Heart right ventricle (tissue), 16 donors: ENCODE measurements at regions not wholly inside any gene's neighbourhood (a gene's known extent, or its start where the extent isn't known, plus 50 kb on each side); places are given as distances from the start of the nearest gene placed in this dataset.
A peak's percentile ranks its signal among the peaks of the same experiment; 100 is the strongest.

ENCODE experiments used
- ATAC-seq, 8 donors: fragments of 200-7000 bp; cut with Tn5 transposase; one replicate each; pipeline ENCODE4 v1.9.1; 2020; ENCODE audit warnings: mild to moderate bottlenecking in 8 of 8, moderate library complexity in 8 of 8, moderate number of reproducible peaks in 1 of 8
- DNase-seq, 2 donors: peaks; one replicate each; pipeline ENCODE4 v3.0.0-alpha.2; 2020
- H3K27ac ChIP-seq, 10 donors: fragments of 200-600 bp; sonication (generic) in 2 of 10; one replicate each; pipeline versions ENCODE4 v1.5.0 to v1.8.0; 2020 to 2022; ENCODE audit warnings: mild to moderate bottlenecking in 3 of 10
- H3K27me3 ChIP-seq, 7 donors: fragments of 200-600 bp; one replicate each; pipeline ENCODE4 v1.8.0; 2021 to 2022; ENCODE audit warnings: mild to moderate bottlenecking in 2 of 7
- H3K36me3 ChIP-seq, 9 donors: fragments of 200-600 bp; sonication (generic) in 1 of 9; one replicate each; pipeline versions ENCODE4 v1.5.0 to v1.8.0; 2020 to 2022; ENCODE audit warnings: mild to moderate bottlenecking in 2 of 9
- H3K4me1 ChIP-seq, 9 donors: fragments of 200-600 bp; sonication (generic) in 1 of 9; one replicate each; pipeline versions ENCODE4 v1.5.0 to v1.8.0; 2020 to 2022; ENCODE audit warnings: mild to moderate bottlenecking in 4 of 9
- H3K4me3 ChIP-seq, 10 donors: fragments of 200-600 bp; sonication (generic) in 2 of 10; one replicate each; pipeline versions ENCODE4 v1.5.0 to v1.8.0; 2020 to 2022; ENCODE audit warnings: mild to moderate bottlenecking in 7 of 10, moderate library complexity in 2 of 10
- H3K9me3 ChIP-seq, 11 donors: fragments of 200-600 bp in 10 of 11; sonication (generic) in 2 of 11; one replicate each; pipeline versions ENCODE4 v1.5.0 to v1.8.0; 2013 to 2022; ENCODE audit warnings: mild to moderate bottlenecking in 2 of 11, control low read depth in 1 of 11, moderate library complexity in 1 of 11
- WGBS, 2 donors: extraction: QIAGEN DNeasy Blood & Tissue Kit; methylation state at CpG; one replicate each; pipeline ENCODE4 v1.1.7; 2013; ENCODE audit warnings: inconsistent platforms in 1 of 2; 5-methylcytosine and 5-hydroxymethylcytosine counted together
- intact Hi-C, 10 donors: fragments of 100-400 bp; cut with DNase I; formaldehyde crosslinking; loops; one replicate each; pipeline versions ENCODE4 v1.11.1 to v1.14.2; 2022
- TF ChIP-seq, protein P1 (sequence below), 9 donors: fragments of 200-600 bp; sonication (generic) in 2 of 9; IDR thresholded peaks; one replicate each; pipeline versions ENCODE4 v1.5.0 to v1.8.0; 2021 to 2022; ENCODE audit warnings: antibody characterized with exemption in 9 of 9, mild to moderate bottlenecking in 5 of 9, moderate library complexity in 1 of 9
- donor health status: Arrhythmogenic right ventricular cardiomyopathy.
- donor health status: ischemic (EF 13 %, LVEDD 7.1; RV severe dilation, severe dysfunction).
- donor health status: healthy with polysubstance abuse.
- donor health status: DM: no; HTN: yes; CAD: no.
- donor health status: DM: no; HTN: no; CAD: no.
- donor health status: ischemic (EF 25% LVEDD 6.9; RV normal size, moderate dysfunction).
- donor health status: ischemic (EF 25% LVEDD 5.7; RV mildly dilated, moderate dysfunction).
- donor health status: healthy.
- donor health status: DM: yes; HTN: yes; CAD: no.
- donor health status: Ischemic cardiomyopathy.
- donor health status: ischemic (EF 35%, LVEDD 5.7; RV mildly dilated, moderate dysfunction).
- donor health status: nonischemic (EF 11% LVEDD 7.7; RV severe dilation, severe dysfunction).
- donor health status: DM: yes; HTN: yes; CAD: no.
- donor health status: PGD.
- donor health status: ischemic (EF 29% LVEDD 5.4; RV normal size, mild dysfunction).
- donor health status: nonischemic (EF 23%, LVEDD 6.1; RV moderate dilation, normal function).

- Histone ChIP-seq H3K9me3 (no peaks in the 10 kb centered on the region), H3K27me3 (no peaks in the 10 kb centered on the region), H3K27ac (no peak overlapping the region), H3K4me1 (peaks cover 0 to 13% (median 0%) of the 10 kb centered on the region in 9 donors), H3K36me3 (no peaks in the 10 kb centered on the region), H3K4me3 (no peak overlapping the region)
- TF ChIP-seq, protein P1, sequence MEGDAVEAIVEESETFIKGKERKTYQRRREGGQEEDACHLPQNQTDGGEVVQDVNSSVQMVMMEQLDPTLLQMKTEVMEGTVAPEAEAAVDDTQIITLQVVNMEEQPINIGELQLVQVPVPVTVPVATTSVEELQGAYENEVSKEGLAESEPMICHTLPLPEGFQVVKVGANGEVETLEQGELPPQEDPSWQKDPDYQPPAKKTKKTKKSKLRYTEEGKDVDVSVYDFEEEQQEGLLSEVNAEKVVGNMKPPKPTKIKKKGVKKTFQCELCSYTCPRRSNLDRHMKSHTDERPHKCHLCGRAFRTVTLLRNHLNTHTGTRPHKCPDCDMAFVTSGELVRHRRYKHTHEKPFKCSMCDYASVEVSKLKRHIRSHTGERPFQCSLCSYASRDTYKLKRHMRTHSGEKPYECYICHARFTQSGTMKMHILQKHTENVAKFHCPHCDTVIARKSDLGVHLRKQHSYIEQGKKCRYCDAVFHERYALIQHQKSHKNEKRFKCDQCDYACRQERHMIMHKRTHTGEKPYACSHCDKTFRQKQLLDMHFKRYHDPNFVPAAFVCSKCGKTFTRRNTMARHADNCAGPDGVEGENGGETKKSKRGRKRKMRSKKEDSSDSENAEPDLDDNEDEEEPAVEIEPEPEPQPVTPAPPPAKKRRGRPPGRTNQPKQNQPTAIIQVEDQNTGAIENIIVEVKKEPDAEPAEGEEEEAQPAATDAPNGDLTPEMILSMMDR (IDR thresholded peaks at IDR 0.05): no peak
- ATAC-seq: no peak
- intact Hi-C loops: no loop called here
- DNase-seq: no peak
- WGBS, 2 donors: 77 to 82% methylated on average over 3 of the region's 3 CpGs
These were observed 424.1 kb upstream of the RBMS3 start for GRCh38 chr3:28856796-28857195.

GRCh38 chr3:28859897-28860296 is 421.0 kb upstream of the RBMS3 start:
- TF ChIP-seq, protein P1 (IDR thresholded peaks at IDR 0.05): no peak
- Histone ChIP-seq H3K27me3 (no peaks in the 10 kb centered on the region), H3K4me1 (peaks cover 0 to 13% (median 0%) of the 10 kb centered on the region in 9 donors), H3K36me3 (no peaks in the 10 kb centered on the region), H3K9me3 (no peaks in the 10 kb centered on the region), H3K27ac (peak overlapping the region in 1 of 10 donors; percentile 28), H3K4me3 (no peak overlapping the region)
- intact Hi-C loops: no loop called here
- ATAC-seq (peak in 3 of 8 donors; percentile 30 to 45 (median 34)), DNase-seq (no peak)

GRCh38 chr3:28860307-28860706 is 420.6 kb upstream of the RBMS3 start:
- Histone ChIP-seq H3K4me3 (no peak overlapping the region), H3K4me1 (peaks cover 0 to 13% (median 0%) of the 10 kb centered on the region in 9 donors), H3K27me3 (no peaks in the 10 kb centered on the region), H3K9me3 (no peaks in the 10 kb centered on the region), H3K36me3 (no peaks in the 10 kb centered on the region), H3K27ac (peak overlapping the region in 2 of 10 donors; percentile 10 to 28)
- intact Hi-C loops: no loop called here
- ATAC-seq: peak in 6 of 8 donors; percentile 38 to 89 (median 66)
- peak in 1 of 2 donors; percentile 30 for DNase-seq
- TF ChIP-seq, protein P1 (IDR thresholded peaks at IDR 0.05): no peak
- 64% methylated on average over 4 of the region's 4 CpGs for WGBS, 2 donors

DNA sequence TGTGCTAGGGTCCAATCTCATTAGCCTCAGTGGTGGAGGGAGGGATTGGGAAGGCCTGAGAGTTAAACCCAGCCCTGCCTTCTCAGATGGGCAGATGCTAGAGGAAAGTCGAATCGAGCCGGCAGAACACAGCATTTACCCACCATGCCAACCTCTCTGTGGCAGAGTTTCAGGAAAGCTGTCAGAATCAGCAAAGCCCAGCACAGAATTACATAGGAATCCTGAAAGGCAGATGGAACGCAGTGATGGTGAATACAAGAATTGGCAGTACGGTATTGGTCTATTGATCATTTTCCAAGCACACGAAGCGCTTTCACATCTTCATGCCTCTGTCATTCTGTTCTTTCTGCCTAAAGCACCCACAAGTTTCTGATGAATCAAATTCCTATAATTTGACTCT is 417.7 kb upstream of the RBMS3 start:
- no peak overlapping the region for H3K27ac ChIP-seq
- H3K9me3 ChIP-seq: no peaks in the 10 kb centered on the region
- H3K27me3 ChIP-seq: no peaks in the 10 kb centered on the region
- intact Hi-C loops: no loop called here
- 95 to 96% methylated on average over 7 of the region's 7 CpGs for WGBS, 2 donors
- TF ChIP-seq, protein P1 (IDR thresholded peaks at IDR 0.05): no peak
- H3K4me1 ChIP-seq: peaks cover 0 to 13% (median 0%) of the 10 kb centered on the region in 9 donors
- no peak for ATAC-seq
- no peaks in the 10 kb centered on the region for H3K36me3 ChIP-seq
- no peak for DNase-seq
- no peak overlapping the region for H3K4me3 ChIP-seq
